Cardiac muscle cell (in vitro differentiated cells and primary cell): ENCODE measurements at regions not wholly inside any gene's neighbourhood (a gene's known extent, or its start where the extent isn't known, plus 50 kb on each side); places are given as distances from the start of the nearest gene placed in this dataset.
A peak's percentile ranks its signal among the peaks of the same experiment; 100 is the strongest.

Experiments
- DNase-seq, 2 donors: peaks; one replicate each; pipeline versions ENCODE4 v3.0.0 to v3.0.0-alpha.2; 2010 to 2017; ENCODE audit warnings: low read depth in 1 of 2, low spot score in 1 of 2
- H3K27ac ChIP-seq: fragments of 200-600 bp; sonication (generic); 2 replicates; pipeline ENCODE4 v1.5.1; 2016
- H3K27me3 ChIP-seq: fragments of 200-600 bp; sonication (generic); 2 replicates; pipeline ENCODE4 v1.6.0; 2016; ENCODE audit warnings: control low read depth
- H3K36me3 ChIP-seq: fragments of 200-600 bp; sonication (generic); 2 replicates; pipeline ENCODE4 v1.5.1; 2016; ENCODE audit warnings: control low read depth
- H3K4me1 ChIP-seq: fragments of 200-600 bp; sonication (generic); 2 replicates; pipeline ENCODE4 v1.8.1; 2017; ENCODE audit warnings: low read depth, mild to moderate bottlenecking, mixed run types
- H3K4me3 ChIP-seq: fragments of 200-600 bp; sonication (generic); 2 replicates; pipeline ENCODE4 v1.5.1; 2016; ENCODE audit warnings: mild to moderate bottlenecking
- H3K9me3 ChIP-seq: fragments of 200-600 bp; sonication (generic); 2 replicates; pipeline ENCODE4 v1.5.1; 2017; ENCODE audit warnings: low read depth, mild to moderate bottlenecking, control low read depth
- TF ChIP-seq, protein P1 (sequence below): IDR thresholded peaks from 2 replicates; pipeline ENCODE4 v1.5.1; 2012; ENCODE audit warnings: low read depth, mild to moderate bottlenecking, low read length

- peaks cover 31% of the 10 kb centered on the region for H3K4me1 ChIP-seq
- H3K4me3 ChIP-seq, result no peak overlapping the region
- TF ChIP-seq, protein P1, sequence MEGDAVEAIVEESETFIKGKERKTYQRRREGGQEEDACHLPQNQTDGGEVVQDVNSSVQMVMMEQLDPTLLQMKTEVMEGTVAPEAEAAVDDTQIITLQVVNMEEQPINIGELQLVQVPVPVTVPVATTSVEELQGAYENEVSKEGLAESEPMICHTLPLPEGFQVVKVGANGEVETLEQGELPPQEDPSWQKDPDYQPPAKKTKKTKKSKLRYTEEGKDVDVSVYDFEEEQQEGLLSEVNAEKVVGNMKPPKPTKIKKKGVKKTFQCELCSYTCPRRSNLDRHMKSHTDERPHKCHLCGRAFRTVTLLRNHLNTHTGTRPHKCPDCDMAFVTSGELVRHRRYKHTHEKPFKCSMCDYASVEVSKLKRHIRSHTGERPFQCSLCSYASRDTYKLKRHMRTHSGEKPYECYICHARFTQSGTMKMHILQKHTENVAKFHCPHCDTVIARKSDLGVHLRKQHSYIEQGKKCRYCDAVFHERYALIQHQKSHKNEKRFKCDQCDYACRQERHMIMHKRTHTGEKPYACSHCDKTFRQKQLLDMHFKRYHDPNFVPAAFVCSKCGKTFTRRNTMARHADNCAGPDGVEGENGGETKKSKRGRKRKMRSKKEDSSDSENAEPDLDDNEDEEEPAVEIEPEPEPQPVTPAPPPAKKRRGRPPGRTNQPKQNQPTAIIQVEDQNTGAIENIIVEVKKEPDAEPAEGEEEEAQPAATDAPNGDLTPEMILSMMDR, result no peak
- H3K9me3 ChIP-seq, result no peaks in the 10 kb centered on the region
- no peaks in the 10 kb centered on the region for H3K36me3 ChIP-seq
- H3K27me3 ChIP-seq, result no peaks in the 10 kb centered on the region
- H3K27ac ChIP-seq, result no peak overlapping the region
- peak in 1 of 2 donors; percentile 44 for DNase-seq
These were observed 206.5 kb upstream of the NT5C1B start for GRCh38 chr2:18795906-18796305.

- no peak for DNase-seq
- peak overlapping the region; percentile 21 for H3K27ac ChIP-seq
- peaks cover 20% of the 10 kb centered on the region for H3K4me1 ChIP-seq
- no peak overlapping the region for H3K4me3 ChIP-seq
- no peaks in the 10 kb centered on the region for H3K27me3 ChIP-seq
- H3K9me3 ChIP-seq, result no peaks in the 10 kb centered on the region
- TF ChIP-seq, protein P1, result no peak
- no peaks in the 10 kb centered on the region for H3K36me3 ChIP-seq
These were observed 203.3 kb upstream of the NT5C1B start for GRCh38 chr2:18792684-18793083.

DNA sequence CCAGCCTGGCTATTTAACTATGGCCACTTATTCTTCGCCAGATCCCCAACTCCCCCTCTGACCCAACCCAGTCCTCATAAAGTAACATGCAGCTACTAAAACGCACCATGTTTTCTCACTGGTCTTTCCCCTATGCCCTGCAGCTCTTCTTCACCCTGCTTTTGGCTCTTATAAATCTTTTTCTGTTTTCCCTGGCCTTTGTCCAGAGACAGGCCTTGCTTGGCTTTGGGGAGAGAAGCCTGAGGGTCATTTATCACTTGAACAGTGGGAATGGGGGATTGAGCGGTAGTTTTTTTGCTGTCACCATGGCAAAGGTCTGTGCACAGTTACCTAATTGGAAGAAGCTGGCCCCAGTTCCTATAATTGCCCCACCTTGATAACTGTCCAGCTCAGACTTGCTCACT lies 202.9 kb upstream of the NT5C1B start:
- H3K4me1 ChIP-seq, result peaks cover 20% of the 10 kb centered on the region
- TF ChIP-seq, protein P1, result no peak
- no peak overlapping the region for H3K4me3 ChIP-seq
- peak overlapping the region; percentile 21 for H3K27ac ChIP-seq
- H3K36me3 ChIP-seq, result no peaks in the 10 kb centered on the region
- DNase-seq, result peak in 1 of 2 donors; percentile 60
- no peaks in the 10 kb centered on the region for H3K9me3 ChIP-seq
- no peaks in the 10 kb centered on the region for H3K27me3 ChIP-seq

DNA sequence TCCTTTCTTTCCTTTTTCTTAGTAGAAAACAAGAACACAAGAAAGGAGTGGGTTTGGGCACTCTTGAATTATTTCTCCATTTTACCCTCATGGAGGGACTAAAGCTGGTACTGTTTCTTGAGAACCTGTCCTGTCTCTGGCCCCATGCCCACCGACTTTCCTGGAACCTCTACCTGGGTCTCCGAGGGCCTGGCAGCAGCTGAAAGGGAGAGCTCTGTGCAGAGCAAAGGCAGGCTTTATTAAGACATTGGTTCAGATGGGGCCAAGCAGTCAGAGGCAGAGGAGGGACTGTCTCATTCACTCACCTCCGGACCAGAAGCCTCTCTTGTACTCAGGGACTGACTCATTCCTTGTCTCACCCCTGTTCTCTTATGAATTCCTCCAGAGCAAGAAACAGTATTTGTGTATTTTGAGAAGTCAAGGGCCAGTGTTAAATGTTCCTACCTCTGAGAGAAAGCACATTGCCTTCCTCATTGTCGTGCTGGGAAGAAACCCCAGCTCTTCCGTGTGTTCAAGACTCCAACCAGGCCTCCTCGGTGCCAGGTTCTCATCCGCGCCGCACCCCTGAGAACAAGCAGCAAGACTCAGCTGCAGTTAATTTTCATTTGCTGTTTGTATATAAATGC lies 201.9 kb upstream of the NT5C1B start:
- no peak overlapping the region for H3K4me3 ChIP-seq
- DNase-seq, result no peak
- peaks cover 20% of the 10 kb centered on the region for H3K4me1 ChIP-seq
- TF ChIP-seq, protein P1, result no peak
- no peaks in the 10 kb centered on the region for H3K27me3 ChIP-seq
- no peaks in the 10 kb centered on the region for H3K9me3 ChIP-seq
- no peak overlapping the region for H3K27ac ChIP-seq
- H3K36me3 ChIP-seq, result no peaks in the 10 kb centered on the region

DNA sequence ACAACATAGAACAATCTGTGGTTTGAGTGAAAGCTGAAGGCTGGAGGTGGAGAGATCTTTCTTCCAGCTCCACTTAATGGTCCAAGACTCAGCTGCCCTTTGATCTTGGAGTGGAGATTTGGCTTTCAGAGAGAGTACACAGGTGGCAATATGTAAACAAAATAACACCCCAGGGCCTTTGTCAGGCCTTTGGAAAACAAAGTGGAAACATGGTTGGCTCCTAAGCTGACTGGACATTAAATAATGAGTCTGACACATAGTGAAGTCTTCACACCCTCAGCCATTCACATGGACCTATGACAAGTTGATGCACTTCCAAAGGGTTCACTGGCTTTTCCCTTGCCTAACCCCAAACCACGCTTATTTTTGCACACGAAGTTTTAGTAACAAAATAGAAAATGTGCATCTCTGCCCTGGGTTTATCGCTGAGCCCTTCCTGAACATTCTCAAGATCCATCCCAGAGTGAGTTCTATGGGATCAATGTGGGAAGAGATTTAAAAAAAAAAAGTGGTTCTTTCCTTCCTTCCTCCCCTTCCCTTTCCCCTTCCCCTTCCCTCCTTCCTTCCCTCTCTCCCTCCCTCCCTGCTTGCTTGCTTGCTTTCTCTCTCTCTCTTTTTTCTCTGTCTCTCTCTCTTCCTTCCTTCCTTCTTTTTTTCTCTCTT lies 201.3 kb upstream of the NT5C1B start:
- Histone ChIP-seq H3K4me3 (no peak overlapping the region), H3K27me3 (no peaks in the 10 kb centered on the region), H3K9me3 (no peaks in the 10 kb centered on the region), H3K27ac (no peak overlapping the region), H3K36me3 (no peaks in the 10 kb centered on the region), H3K4me1 (peaks cover 14% of the 10 kb centered on the region)
- no peak for DNase-seq
- TF ChIP-seq, protein P1, result no peak
